GM23338 (cell line): ENCODE measurements at regions not wholly inside any gene's neighbourhood (a gene's known extent, or its start where the extent isn't known, plus 50 kb on each side); places are given as distances from the start of the nearest gene placed in this dataset.

Experiments used
- ATAC-seq: fragments of 200-7000 bp; cut with Tn5 transposase; 3 replicates; pipeline ENCODE4 v1.9.1; 2020
- DNase-seq: peaks from one replicate; pipeline ENCODE4 v3.0.0-alpha.2; 2015; ENCODE audit warnings: low spot score
- H2AFZ ChIP-seq: fragments of 200-600 bp; sonication (generic); 2 replicates; pipeline ENCODE4 v1.8.0; 2016; ENCODE audit warnings: antibody characterized with exemption, mild to moderate bottlenecking, moderate library complexity
- H3F3A ChIP-seq: fragments of 200-600 bp; sonication (generic); replicated peaks from 2 replicates; pipeline ENCODE4 v1.8.0; 2017; ENCODE audit warnings: antibody characterized with exemption, mixed run types, low read depth
- H3K27ac ChIP-seq: fragments of 200-600 bp; sonication (generic); 2 replicates; pipeline ENCODE4 v1.6.1; 2016; ENCODE audit warnings: low read depth
- H3K27me3 ChIP-seq: fragments of 200-600 bp; sonication (generic); 2 replicates; pipeline ENCODE4 v1.8.0; 2016; ENCODE audit warnings: mild to moderate bottlenecking, mixed run types, moderate library complexity; ENCODE audit not compliant: insufficient read depth
- H3K36me3 ChIP-seq: fragments of 200-600 bp; sonication (generic); 2 replicates; pipeline ENCODE4 v1.8.0; 2016; ENCODE audit warnings: mild to moderate bottlenecking; ENCODE audit not compliant: insufficient read depth
- H3K4me1 ChIP-seq: fragments of 200-600 bp; sonication (generic); 2 replicates; pipeline ENCODE4 v1.8.0; 2016; ENCODE audit warnings: mild to moderate bottlenecking, moderate library complexity; ENCODE audit not compliant: insufficient read depth
- H3K4me2 ChIP-seq: fragments of 200-600 bp; sonication (generic); 2 replicates; pipeline ENCODE4 v1.7.1; 2017; ENCODE audit warnings: mixed run types
- H3K4me3 ChIP-seq: fragments of 200-600 bp; sonication (generic); 2 replicates; pipeline ENCODE4 v1.6.1; 2016; ENCODE audit warnings: mixed run types
- H3K79me2 ChIP-seq: fragments of 200-600 bp; sonication (generic); replicated peaks from 2 replicates; pipeline ENCODE4 v1.8.0; 2017; ENCODE audit warnings: mild to moderate bottlenecking; ENCODE audit not compliant: insufficient read depth
- H3K9me2 ChIP-seq: fragments of 200-600 bp; sonication (generic); 2 replicates; pipeline ENCODE4 v1.8.0; 2017; ENCODE audit not compliant: insufficient read depth
- H4K20me1 ChIP-seq: fragments of 200-600 bp; sonication (generic); replicated peaks from 2 replicates; pipeline ENCODE4 v1.8.0; 2017; ENCODE audit warnings: mild to moderate bottlenecking; ENCODE audit not compliant: insufficient read depth
- H3K27ac Mint-ChIP-seq: 2 replicates; pipeline ENCODE4 v1.8.0; 2020; ENCODE audit warnings: inconsistent platforms, mild to moderate bottlenecking, moderate library complexity, mixed read lengths
- H3K27me3 Mint-ChIP-seq: 3 replicates; pipeline ENCODE4 v1.8.0; 2022; ENCODE audit warnings: low read depth, mild to moderate bottlenecking, moderate library complexity, mixed read lengths, inconsistent platforms; ENCODE audit not compliant: insufficient read depth, poor library complexity
- H3K36me3 Mint-ChIP-seq: 3 replicates; pipeline ENCODE4 v1.8.0; 2021; ENCODE audit warnings: low read depth, mild to moderate bottlenecking, inconsistent platforms, moderate library complexity, mixed read lengths
- H3K4me1 Mint-ChIP-seq: 3 replicates; pipeline ENCODE4 v1.8.0; 2020; ENCODE audit warnings: mild to moderate bottlenecking, inconsistent platforms, mixed read lengths
- H3K4me3 Mint-ChIP-seq: 3 replicates; pipeline ENCODE4 v1.8.0; 2021; ENCODE audit warnings: moderate library complexity, mild to moderate bottlenecking, inconsistent platforms, mixed read lengths
- H3K9me3 Mint-ChIP-seq: 3 replicates; pipeline ENCODE4 v1.8.0; 2020; ENCODE audit warnings: moderate library complexity, mild to moderate bottlenecking, inconsistent platforms, mixed read lengths
- CREB1 ChIP-seq: fragments of 250-450 bp; sonication (Bioruptor Pico); IDR thresholded peaks from 2 replicates; pipeline ENCODE4 v1.5.0; 2020; ENCODE audit warnings: low read depth, mild to moderate bottlenecking, moderate library complexity
- CTCF ChIP-seq, 2 experiments: fragments of 200-600 bp in 1 of 2; sonication (generic) in 1 of 2; conservative IDR thresholded peaks; 2 replicates each; pipeline versions ENCODE4 v1.5.1 to v1.6.1; 2016 to 2017; ENCODE audit warnings: antibody characterized with exemption in 2 of 2, low read depth in 2 of 2, mild to moderate bottlenecking in 2 of 2, moderate library complexity in 1 of 2
- ETS1 ChIP-seq: IDR thresholded peaks from 2 replicates; pipeline ENCODE4 v1.6.1; 2016; ENCODE audit warnings: antibody characterized with exemption
- EZH2 ChIP-seq: fragments of 200-600 bp; sonication (generic); IDR thresholded peaks from one replicate; pipeline ENCODE4 v1.8.0; 2017; ENCODE audit warnings: antibody characterized with exemption, mild to moderate bottlenecking, low read depth; ENCODE audit not compliant: unreplicated experiment
- EZH2phosphoT487 ChIP-seq: fragments of 200-600 bp; sonication (generic); IDR thresholded peaks from one replicate; pipeline ENCODE4 v1.8.1; 2018; ENCODE audit warnings: antibody characterized with exemption; ENCODE audit not compliant: unreplicated experiment
- JUNB ChIP-seq: IDR thresholded peaks from one replicate; pipeline ENCODE4 v1.6.1; 2016; ENCODE audit warnings: antibody characterized with exemption; ENCODE audit not compliant: unreplicated experiment
- NANOG ChIP-seq: IDR thresholded peaks from 2 replicates; pipeline ENCODE4 v1.6.1; 2016; ENCODE audit warnings: antibody characterized with exemption, borderline replicate concordance
- POLR2AphosphoS5 ChIP-seq: IDR thresholded peaks from 2 replicates; pipeline ENCODE4 v1.6.1; 2016; ENCODE audit warnings: antibody characterized with exemption, low read depth
- REST ChIP-seq: IDR thresholded peaks from one replicate; pipeline ENCODE4 v1.6.1; 2018; ENCODE audit warnings: antibody characterized with exemption; ENCODE audit not compliant: unreplicated experiment
- STAT1 ChIP-seq: IDR thresholded peaks from one replicate; pipeline ENCODE4 v1.6.1; 2016; ENCODE audit warnings: antibody characterized with exemption; ENCODE audit not compliant: unreplicated experiment
- ZNF114 ChIP-seq: fragments of 250-450 bp; sonication (Bioruptor Pico); IDR thresholded peaks from 2 replicates; pipeline ENCODE4 v1.5.0; 2020; ENCODE audit warnings: mild to moderate bottlenecking, moderate library complexity
- ZNF331 ChIP-seq: fragments of 250-450 bp; sonication (Bioruptor Pico); IDR thresholded peaks from 2 replicates; pipeline ENCODE4 v1.5.0; 2020; ENCODE audit warnings: low read depth, mild to moderate bottlenecking, moderate library complexity
- ZNF462 ChIP-seq: fragments of 250-450 bp; sonication (Bioruptor Pico); IDR thresholded peaks from 2 replicates; pipeline ENCODE4 v1.5.0; 2020; ENCODE audit warnings: mild to moderate bottlenecking, moderate library complexity

GRCh38 chr11:8785457-8785856, 102.9 kb downstream of the RPL27A start:
- H3K36me3 ChIP-seq, result no peaks in the 10 kb centered on the region
- H3K4me2 ChIP-seq, result no peak overlapping the region
- no peak for DNase-seq
- Mint-ChIP-seq H3K9me3 (no peaks in the 10 kb centered on the region), H3K36me3 (no peaks in the 10 kb centered on the region), H3K4me3 (no peak overlapping the region), H3K4me1 (peaks cover 20% of the 10 kb centered on the region), H3K27me3 (no peaks in the 10 kb centered on the region), H3K27ac (no peak overlapping the region)
- H3K9me2 ChIP-seq, result 0 out of 2 replicates have a peak, but pooled peaks cover 4% of the 10 kb centered on the region
- H2AFZ ChIP-seq, result no peak overlapping the region
- no peaks in the 10 kb centered on the region for H3F3A ChIP-seq
- 0 out of 2 replicates have a peak, but pooled peaks cover 4% of the 10 kb centered on the region for H3K4me1 ChIP-seq
- H3K79me2 ChIP-seq, result no peaks in the 10 kb centered on the region
- no peak for ATAC-seq
- TF ChIP-seq EZH2, result no peak
- no peak for TF ChIP-seq CTCF (conservative IDR thresholded peaks at IDR 0.05; ENCODE audit: low read depth in 2 of 2)
- TF ChIP-seq STAT1, result no peak
- no peak for TF ChIP-seq NANOG
- TF ChIP-seq CREB1 (CRISPR knock-in tag), result no peak
- TF ChIP-seq ETS1, result no peak
- no peak for TF ChIP-seq REST
- TF ChIP-seq ZNF462 (CRISPR knock-in tag), result no peak
- TF ChIP-seq EZH2phosphoT487, result no peak
- TF ChIP-seq ZNF114 (CRISPR knock-in tag), result no peak
- TF ChIP-seq POLR2AphosphoS5, result no peak
- TF ChIP-seq ZNF331 (CRISPR knock-in tag), result no peak
- TF ChIP-seq JUNB, result no peak
- H3K4me3 ChIP-seq, result no peak overlapping the region
- no peaks in the 10 kb centered on the region for H3K27me3 ChIP-seq
- no peak overlapping the region for H3K27ac ChIP-seq
- 0 out of 2 replicates have a peak, but pooled peaks cover 3% of the 10 kb centered on the region for H4K20me1 ChIP-seq
